ENCODE measurements at regions not wholly inside any gene's neighbourhood (a gene's known extent, or its start where the extent isn't known, plus 50 kb on each side); places are given as distances from the start of the nearest gene placed in this dataset.
"Not testable (repeated sequence)": the region's sequence is repeated elsewhere in the genome, so short reads cannot be mapped to it uniquely, and the experiment has no call there.

DNA sequence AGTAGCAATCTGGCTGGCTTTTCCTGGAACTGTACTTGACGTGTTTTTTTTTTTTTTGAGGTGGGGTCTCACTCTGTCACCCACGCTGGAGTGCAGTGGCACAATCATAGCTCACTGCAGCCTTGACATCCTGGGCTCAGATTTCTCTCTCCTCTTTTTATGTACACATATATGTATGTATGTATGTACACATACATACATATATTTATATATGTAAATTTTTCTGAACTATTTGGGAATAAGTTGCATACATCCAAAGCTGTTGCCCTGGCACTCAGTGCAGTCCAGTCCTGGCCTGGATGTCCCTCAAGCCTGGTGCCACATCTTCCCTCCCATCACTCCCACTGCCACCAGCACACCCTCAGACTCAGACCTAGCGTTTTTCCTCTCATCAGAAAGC is 89.0 kb upstream of the SHISA3 start:
- no peak for DNase-seq (ENCODE audit: low read depth)
- TF ChIP-seq, protein P1, sequence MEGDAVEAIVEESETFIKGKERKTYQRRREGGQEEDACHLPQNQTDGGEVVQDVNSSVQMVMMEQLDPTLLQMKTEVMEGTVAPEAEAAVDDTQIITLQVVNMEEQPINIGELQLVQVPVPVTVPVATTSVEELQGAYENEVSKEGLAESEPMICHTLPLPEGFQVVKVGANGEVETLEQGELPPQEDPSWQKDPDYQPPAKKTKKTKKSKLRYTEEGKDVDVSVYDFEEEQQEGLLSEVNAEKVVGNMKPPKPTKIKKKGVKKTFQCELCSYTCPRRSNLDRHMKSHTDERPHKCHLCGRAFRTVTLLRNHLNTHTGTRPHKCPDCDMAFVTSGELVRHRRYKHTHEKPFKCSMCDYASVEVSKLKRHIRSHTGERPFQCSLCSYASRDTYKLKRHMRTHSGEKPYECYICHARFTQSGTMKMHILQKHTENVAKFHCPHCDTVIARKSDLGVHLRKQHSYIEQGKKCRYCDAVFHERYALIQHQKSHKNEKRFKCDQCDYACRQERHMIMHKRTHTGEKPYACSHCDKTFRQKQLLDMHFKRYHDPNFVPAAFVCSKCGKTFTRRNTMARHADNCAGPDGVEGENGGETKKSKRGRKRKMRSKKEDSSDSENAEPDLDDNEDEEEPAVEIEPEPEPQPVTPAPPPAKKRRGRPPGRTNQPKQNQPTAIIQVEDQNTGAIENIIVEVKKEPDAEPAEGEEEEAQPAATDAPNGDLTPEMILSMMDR (IDR thresholded peaks at IDR 0.05; ENCODE audit: insufficient read depth, low read depth, low read length, missing control alignments): no peak
- H3K4me3 ChIP-seq (ENCODE audit: low read depth, low read length): no peak overlapping the region

DNA sequence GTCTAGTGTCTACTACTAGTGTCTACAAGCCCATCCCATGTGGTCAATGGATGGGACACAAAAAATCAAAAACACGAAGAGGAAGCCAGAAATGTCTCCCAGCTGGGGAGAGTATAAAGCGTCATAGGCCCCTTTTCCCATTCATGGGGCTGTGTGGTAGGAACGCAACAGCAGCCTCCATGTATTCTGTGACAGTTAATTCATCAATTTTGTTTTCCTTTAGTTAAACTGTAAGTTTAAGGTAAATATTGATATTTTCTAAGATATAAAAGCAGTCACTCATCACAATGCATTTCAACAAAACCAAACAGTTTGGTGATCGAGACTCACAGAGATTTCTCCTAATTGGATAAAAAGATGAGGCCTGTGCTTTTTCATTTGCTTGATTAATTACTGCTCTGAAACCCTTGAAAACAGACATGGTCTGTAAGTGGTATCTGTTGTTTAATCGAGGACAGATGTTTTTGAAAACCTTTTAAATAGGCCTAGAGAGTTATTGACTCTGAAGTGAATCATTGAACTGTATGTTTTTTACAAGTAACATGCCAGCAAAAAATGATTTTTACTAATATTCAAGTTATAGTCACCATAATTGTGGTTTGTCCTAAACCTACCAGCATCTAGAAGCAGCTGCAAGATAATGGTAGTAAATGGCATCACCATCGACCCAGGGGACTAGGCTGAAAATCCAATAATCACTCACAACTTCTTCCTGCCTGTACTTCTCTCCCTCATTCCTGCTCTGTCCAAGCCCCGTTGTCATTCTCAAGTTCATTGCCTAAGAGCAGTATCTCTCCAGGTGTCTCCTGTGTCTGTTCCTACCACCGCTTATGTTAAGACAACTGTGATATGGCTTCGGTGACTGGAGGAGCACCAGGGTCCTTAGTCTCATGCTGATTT is 87.7 kb upstream of the SHISA3 start:
- DNase-seq (ENCODE audit: low read depth): no peak
- TF ChIP-seq, protein P1 (IDR thresholded peaks at IDR 0.05; ENCODE audit: insufficient read depth, low read depth, low read length, missing control alignments): no peak
- no peak overlapping the region for H3K4me3 ChIP-seq (ENCODE audit: low read depth, low read length)

DNA sequence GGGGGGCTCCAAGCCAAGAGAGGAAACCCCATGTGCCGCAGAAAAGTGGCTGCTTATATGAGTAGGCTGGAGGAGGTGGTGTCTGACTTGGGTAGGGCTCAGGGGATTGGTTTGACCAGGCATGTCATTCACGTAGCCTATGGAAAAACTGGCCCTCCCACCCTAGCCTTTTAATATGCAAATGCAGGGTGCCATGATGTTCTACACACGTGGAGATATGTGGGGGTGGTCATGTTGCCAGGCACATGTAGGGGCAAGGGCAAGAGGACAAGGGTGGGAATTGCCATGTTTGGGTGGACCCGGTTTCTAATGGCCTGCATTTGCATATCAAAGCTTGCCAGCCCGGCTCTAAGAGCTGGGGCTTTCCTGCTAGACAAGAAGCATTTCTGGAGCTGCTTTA is 86.9 kb upstream of the SHISA3 start:
- DNase-seq (ENCODE audit: low read depth): peak; percentile 26
- H3K4me3 ChIP-seq (ENCODE audit: low read depth, low read length): no peak overlapping the region
- TF ChIP-seq, protein P1 (IDR thresholded peaks at IDR 0.05; ENCODE audit: insufficient read depth, low read depth, low read length, missing control alignments): no peak

- no peak for DNase-seq (ENCODE audit: low read depth)
- TF ChIP-seq, protein P1 (IDR thresholded peaks at IDR 0.05; ENCODE audit: insufficient read depth, low read depth, low read length, missing control alignments): no peak
- no peak overlapping the region for H3K4me3 ChIP-seq (ENCODE audit: low read depth, low read length)
Observed at GRCh38 chr4:42310806-42311205, 86.5 kb upstream of the SHISA3 start.

- TF ChIP-seq, protein P1 (IDR thresholded peaks at IDR 0.05; ENCODE audit: insufficient read depth, low read depth, low read length, missing control alignments): no peak
- DNase-seq (ENCODE audit: low read depth): no peak
- H3K4me3 ChIP-seq (ENCODE audit: low read depth, low read length): no peak overlapping the region
Observed at GRCh38 chr4:42311591-42311990, 85.7 kb upstream of the SHISA3 start.

DNA sequence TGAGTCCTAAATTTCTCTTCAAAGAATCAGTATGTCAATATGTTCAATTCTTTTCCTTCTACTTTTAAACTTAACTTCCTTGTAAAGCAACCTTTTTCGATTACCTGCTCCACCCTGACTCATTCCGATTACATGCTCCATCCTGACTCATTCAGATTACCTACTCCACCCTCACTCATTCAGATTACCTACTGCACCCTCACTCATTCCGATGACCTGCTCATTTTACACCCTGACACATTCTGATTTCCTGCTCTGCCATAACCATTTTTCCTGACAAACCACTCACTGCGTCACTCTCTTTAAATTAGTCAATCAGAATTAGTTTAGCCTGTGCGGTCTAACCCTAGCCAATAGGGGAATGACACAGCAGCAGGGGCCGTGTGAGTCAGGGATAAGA is 83.9 kb upstream of the SHISA3 start:
- not testable (repeated sequence) for H3K4me3 ChIP-seq (ENCODE audit: low read depth, low read length); DNase-seq (ENCODE audit: low read depth)

DNA sequence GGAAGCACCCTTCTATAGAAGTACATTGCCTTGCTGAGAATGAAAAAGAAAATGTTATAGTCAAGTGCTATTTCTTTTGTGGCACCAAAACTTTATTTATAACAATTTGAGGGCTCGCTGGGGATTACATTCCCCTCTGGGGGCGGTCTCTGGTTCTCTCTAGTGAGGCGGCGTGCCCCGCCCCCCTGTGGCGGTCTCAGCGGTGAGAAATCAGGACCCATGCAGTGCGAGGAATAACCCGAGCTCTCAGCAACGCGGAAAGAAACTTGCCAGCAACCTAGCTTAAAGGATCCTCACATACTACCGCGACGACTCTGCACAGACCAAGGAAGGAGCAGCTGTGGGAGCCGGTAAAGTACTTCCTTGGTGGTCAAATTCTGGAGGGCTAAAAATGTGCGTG is 83.4 kb upstream of the SHISA3 start:
- DNase-seq (ENCODE audit: low read depth): no peak
- TF ChIP-seq, protein P1 (IDR thresholded peaks at IDR 0.05; ENCODE audit: insufficient read depth, low read depth, low read length, missing control alignments): no peak

More for the DNA sequence above, 83.4 kb upstream of the SHISA3 start:
- H3K4me3 ChIP-seq (ENCODE audit: low read depth, low read length): no peak overlapping the region
